Activated CD4-positive, alpha-beta T cell treated with anti-CD3 and anti-CD28 coated beads, Interleukin-2, amount 50 U/mL, for 1 hour (primary cell): ENCODE measurements at regions not wholly inside any gene's neighbourhood (a gene's known extent, or its start where the extent isn't known, plus 50 kb on each side); places are given as distances from the start of the nearest gene placed in this dataset.

Source experiments
- DNase-seq: peaks from one replicate; pipeline ENCODE4 v3.0.0-alpha.2; 2020

GRCh38 chr10:10207538-10207937 is 810.1 kb upstream of the CELF2 start:
- no peak for DNase-seq

- DNase-seq: no peak
These were observed 809.5 kb upstream of the CELF2 start for GRCh38 chr10:10208196-10208595.

GRCh38 chr10:10209167-10209566 is 808.5 kb upstream of the CELF2 start:
- no peak for DNase-seq

- DNase-seq: no peak
These were observed 806.3 kb upstream of the CELF2 start for GRCh38 chr10:10211409-10211808.

GRCh38 chr10:10213237-10213636 is 804.4 kb upstream of the CELF2 start:
- no peak for DNase-seq

- no peak for DNase-seq
These were observed 795.3 kb upstream of the CELF2 start for GRCh38 chr10:10222304-10222841.

GRCh38 chr10:10223131-10223530 is 794.5 kb upstream of the CELF2 start:
- no peak for DNase-seq

GRCh38 chr10:10225136-10225676 is 792.5 kb upstream of the CELF2 start:
- DNase-seq: no peak

GRCh38 chr10:10233229-10233628 is 784.4 kb upstream of the CELF2 start:
- DNase-seq: no peak

GRCh38 chr10:10235003-10235402 is 782.7 kb upstream of the CELF2 start:
- no peak for DNase-seq

GRCh38 chr10:10247585-10247984 is 770.1 kb upstream of the CELF2 start:
- no peak for DNase-seq

GRCh38 chr10:10256860-10257259 is 760.8 kb upstream of the CELF2 start:
- no peak for DNase-seq

GRCh38 chr10:10259013-10259412 is 758.7 kb upstream of the CELF2 start:
- no peak for DNase-seq

- no peak for DNase-seq
These were observed 747.3 kb upstream of the CELF2 start for GRCh38 chr10:10270126-10271050.

- no peak for DNase-seq
These were observed 746.0 kb upstream of the CELF2 start for GRCh38 chr10:10271639-10272192.

- DNase-seq: no peak
These were observed 744.0 kb upstream of the CELF2 start for GRCh38 chr10:10273661-10274060.

- DNase-seq: no peak
These were observed 737.8 kb upstream of the CELF2 start for GRCh38 chr10:10279906-10280305.

- DNase-seq: no peak
These were observed 725.2 kb upstream of the CELF2 start for GRCh38 chr10:10292501-10292900.

- no peak for DNase-seq
These were observed 724.6 kb upstream of the CELF2 start for GRCh38 chr10:10293041-10293440.

GRCh38 chr10:10293481-10293951 is 724.2 kb upstream of the CELF2 start:
- no peak for DNase-seq

GRCh38 chr10:10294184-10294880 is 723.3 kb upstream of the CELF2 start:
- no peak for DNase-seq

- no peak for DNase-seq
These were observed 722.7 kb upstream of the CELF2 start for GRCh38 chr10:10294881-10295529.

GRCh38 chr10:10295537-10295936 is 722.1 kb upstream of the CELF2 start:
- no peak for DNase-seq
